ENCODE measurements at regions not wholly inside any gene's neighbourhood (a gene's known extent, or its start where the extent isn't known, plus 50 kb on each side); places are given as distances from the start of the nearest gene placed in this dataset.

GRCh38 chr5:39726467-39726866 is 301.7 kb upstream of the DAB2 start:
- Histone ChIP-seq H3K36me3 (ENCODE audit: control insufficient read depth in 1 of 2, insufficient read depth in 2 of 2, low read length in 2 of 2) (no peaks in the 10 kb centered on the region), H3K27ac (ENCODE audit: low read depth, low read length) (no peak overlapping the region), H3K4me1 (ENCODE audit: control insufficient read depth in 1 of 2, insufficient read depth in 2 of 2, low read length in 2 of 2) (no peaks in the 10 kb centered on the region), H3K4me3 (ENCODE audit: low read depth in 1 of 2, low read length in 2 of 2) (no peak overlapping the region), H3K9me3 (ENCODE audit: control insufficient read depth in 1 of 2, low read length in 2 of 2) (no peaks in the 10 kb centered on the region), H3K27me3 (ENCODE audit: control insufficient read depth in 1 of 2, insufficient read depth in 2 of 2, low read length in 2 of 2) (no peaks in the 10 kb centered on the region), H3K9ac (ENCODE audit: low read depth in 1 of 2, low read length in 2 of 2) (no peak overlapping the region)

- Histone ChIP-seq H3K27me3 (ENCODE audit: control insufficient read depth in 1 of 2, insufficient read depth in 2 of 2, low read length in 2 of 2) (no peaks in the 10 kb centered on the region), H3K9ac (ENCODE audit: low read depth in 1 of 2, low read length in 2 of 2) (no peak overlapping the region), H3K9me3 (ENCODE audit: control insufficient read depth in 1 of 2, low read length in 2 of 2) (no peaks in the 10 kb centered on the region), H3K27ac (ENCODE audit: low read depth, low read length) (no peak overlapping the region), H3K36me3 (ENCODE audit: control insufficient read depth in 1 of 2, insufficient read depth in 2 of 2, low read length in 2 of 2) (no peaks in the 10 kb centered on the region), H3K4me1 (ENCODE audit: control insufficient read depth in 1 of 2, insufficient read depth in 2 of 2, low read length in 2 of 2) (no peaks in the 10 kb centered on the region), H3K4me3 (ENCODE audit: low read depth in 1 of 2, low read length in 2 of 2) (no peak overlapping the region)
Measured at GRCh38 chr5:39721394-39721793, 296.6 kb upstream of the DAB2 start.

DNA sequence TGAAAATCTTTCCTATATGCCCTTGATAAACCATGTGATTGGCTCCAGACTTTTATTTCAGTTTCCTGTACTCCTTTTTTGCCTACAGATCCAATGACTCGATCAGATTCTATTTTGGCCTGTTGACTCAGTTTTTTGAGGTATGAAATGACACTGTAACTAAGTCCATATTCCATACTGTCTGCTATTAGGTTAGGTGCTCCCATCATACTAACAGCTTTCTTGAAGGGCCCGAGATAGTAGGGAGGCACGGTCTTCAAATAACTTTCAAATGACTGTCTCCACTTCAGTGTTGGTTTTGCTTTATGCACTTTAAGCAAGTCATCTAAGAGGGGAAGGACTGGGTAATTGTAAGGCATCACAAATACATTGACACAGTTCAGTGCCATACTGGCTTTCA is 295.4 kb upstream of the DAB2 start:
- Histone ChIP-seq H3K36me3 (ENCODE audit: control insufficient read depth in 1 of 2, insufficient read depth in 2 of 2, low read length in 2 of 2) (no peaks in the 10 kb centered on the region), H3K9me3 (ENCODE audit: control insufficient read depth in 1 of 2, low read length in 2 of 2) (no peaks in the 10 kb centered on the region), H3K4me3 (ENCODE audit: low read depth in 1 of 2, low read length in 2 of 2) (no peak overlapping the region), H3K27ac (ENCODE audit: low read depth, low read length) (no peak overlapping the region), H3K9ac (ENCODE audit: low read depth in 1 of 2, low read length in 2 of 2) (no peak overlapping the region), H3K4me1 (ENCODE audit: control insufficient read depth in 1 of 2, insufficient read depth in 2 of 2, low read length in 2 of 2) (no peaks in the 10 kb centered on the region), H3K27me3 (ENCODE audit: control insufficient read depth in 1 of 2, insufficient read depth in 2 of 2, low read length in 2 of 2) (no peaks in the 10 kb centered on the region)

DNA sequence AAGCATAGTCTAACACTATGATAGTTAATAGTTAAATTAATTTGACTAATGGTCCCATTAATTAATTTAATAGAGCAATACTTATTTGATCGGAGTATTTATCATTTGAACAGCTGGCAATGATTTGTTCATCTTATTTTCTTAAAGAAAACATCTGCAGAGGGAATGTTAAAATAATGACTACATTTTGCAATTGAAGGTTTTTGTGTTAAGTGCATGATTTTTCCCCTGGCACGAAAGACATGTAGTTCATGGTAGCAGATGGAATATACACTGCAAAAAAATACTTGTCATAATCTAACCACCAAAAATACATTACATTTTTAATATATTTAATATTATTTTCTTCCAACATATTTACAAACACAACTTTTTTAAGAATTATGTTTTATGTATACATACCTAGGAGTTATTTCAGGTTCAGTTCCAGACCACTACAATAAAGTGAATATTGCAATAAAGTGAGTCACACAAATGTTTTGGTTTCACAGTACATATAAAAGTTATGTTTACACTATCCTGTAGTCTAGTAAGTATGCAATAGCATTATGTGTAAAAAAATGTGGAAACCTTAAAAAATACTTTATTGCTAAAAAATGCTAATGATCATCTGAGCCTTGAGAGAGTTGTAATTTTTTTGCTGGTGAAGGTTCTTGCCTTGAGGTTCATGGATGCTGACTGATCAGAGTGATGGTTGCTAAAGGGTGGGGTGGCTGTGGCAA is 292.6 kb upstream of the DAB2 start:
- no peaks in the 10 kb centered on the region for H3K36me3 ChIP-seq (ENCODE audit: control insufficient read depth in 1 of 2, insufficient read depth in 2 of 2, low read length in 2 of 2)
- no peaks in the 10 kb centered on the region for H3K4me1 ChIP-seq (ENCODE audit: control insufficient read depth in 1 of 2, insufficient read depth in 2 of 2, low read length in 2 of 2)
- no peak overlapping the region for H3K4me3 ChIP-seq (ENCODE audit: low read depth in 1 of 2, low read length in 2 of 2)
- H3K27ac ChIP-seq (ENCODE audit: low read depth, low read length) = no peak overlapping the region
- no peaks in the 10 kb centered on the region for H3K27me3 ChIP-seq (ENCODE audit: control insufficient read depth in 1 of 2, insufficient read depth in 2 of 2, low read length in 2 of 2)
- H3K9ac ChIP-seq (ENCODE audit: low read depth in 1 of 2, low read length in 2 of 2) = no peak overlapping the region
- no peaks in the 10 kb centered on the region for H3K9me3 ChIP-seq (ENCODE audit: control insufficient read depth in 1 of 2, low read length in 2 of 2)

- Histone ChIP-seq H3K9ac (ENCODE audit: low read depth in 1 of 2, low read length in 2 of 2) (no peak overlapping the region), H3K27ac (ENCODE audit: low read depth, low read length) (no peak overlapping the region), H3K4me3 (ENCODE audit: low read depth in 1 of 2, low read length in 2 of 2) (no peak overlapping the region), H3K27me3 (ENCODE audit: control insufficient read depth in 1 of 2, insufficient read depth in 2 of 2, low read length in 2 of 2) (no peaks in the 10 kb centered on the region), H3K36me3 (ENCODE audit: control insufficient read depth in 1 of 2, insufficient read depth in 2 of 2, low read length in 2 of 2) (no peaks in the 10 kb centered on the region), H3K4me1 (ENCODE audit: control insufficient read depth in 1 of 2, insufficient read depth in 2 of 2, low read length in 2 of 2) (no peaks in the 10 kb centered on the region), H3K9me3 (ENCODE audit: control insufficient read depth in 1 of 2, low read length in 2 of 2) (no peaks in the 10 kb centered on the region)
Measured at GRCh38 chr5:39716532-39717028, 291.8 kb upstream of the DAB2 start.

DNA sequence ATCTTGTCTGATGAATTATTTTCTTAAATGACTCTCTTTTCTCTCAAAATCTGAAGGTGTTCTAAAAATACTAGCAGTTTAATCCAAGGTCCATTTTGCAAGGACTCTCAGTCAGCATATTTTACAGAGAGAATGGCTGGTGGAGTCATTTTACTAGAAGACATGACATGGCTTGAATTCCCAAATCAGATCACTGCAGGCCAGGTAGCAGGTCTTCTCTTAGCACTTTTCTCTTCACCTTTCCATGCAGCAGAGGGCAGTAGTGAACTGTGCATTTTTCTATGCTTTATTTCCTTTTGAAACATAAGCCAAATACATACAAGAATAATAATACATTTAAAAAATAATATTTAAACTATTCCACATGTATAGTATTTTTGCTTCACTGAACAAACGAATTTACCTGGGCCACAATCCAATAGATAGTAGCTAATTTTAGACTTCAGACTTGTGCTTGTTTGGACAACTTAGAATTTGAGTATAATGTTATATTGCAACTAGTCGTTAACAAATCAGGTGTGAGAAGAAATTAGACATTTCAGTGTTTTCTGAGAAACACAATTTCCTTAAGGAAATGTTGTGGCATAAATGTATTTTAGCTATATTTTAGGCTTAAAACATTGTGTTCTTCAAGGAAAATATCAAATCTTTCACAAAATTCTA is 289.4 kb upstream of the DAB2 start:
- Histone ChIP-seq H3K27me3 (ENCODE audit: control insufficient read depth in 1 of 2, insufficient read depth in 2 of 2, low read length in 2 of 2) (no peaks in the 10 kb centered on the region), H3K27ac (ENCODE audit: low read depth, low read length) (no peak overlapping the region), H3K9ac (ENCODE audit: low read depth in 1 of 2, low read length in 2 of 2) (no peak overlapping the region), H3K9me3 (ENCODE audit: control insufficient read depth in 1 of 2, low read length in 2 of 2) (no peaks in the 10 kb centered on the region), H3K4me3 (ENCODE audit: low read depth in 1 of 2, low read length in 2 of 2) (no peak overlapping the region), H3K4me1 (ENCODE audit: control insufficient read depth in 1 of 2, insufficient read depth in 2 of 2, low read length in 2 of 2) (no peaks in the 10 kb centered on the region), H3K36me3 (ENCODE audit: control insufficient read depth in 1 of 2, insufficient read depth in 2 of 2, low read length in 2 of 2) (no peaks in the 10 kb centered on the region)

DNA sequence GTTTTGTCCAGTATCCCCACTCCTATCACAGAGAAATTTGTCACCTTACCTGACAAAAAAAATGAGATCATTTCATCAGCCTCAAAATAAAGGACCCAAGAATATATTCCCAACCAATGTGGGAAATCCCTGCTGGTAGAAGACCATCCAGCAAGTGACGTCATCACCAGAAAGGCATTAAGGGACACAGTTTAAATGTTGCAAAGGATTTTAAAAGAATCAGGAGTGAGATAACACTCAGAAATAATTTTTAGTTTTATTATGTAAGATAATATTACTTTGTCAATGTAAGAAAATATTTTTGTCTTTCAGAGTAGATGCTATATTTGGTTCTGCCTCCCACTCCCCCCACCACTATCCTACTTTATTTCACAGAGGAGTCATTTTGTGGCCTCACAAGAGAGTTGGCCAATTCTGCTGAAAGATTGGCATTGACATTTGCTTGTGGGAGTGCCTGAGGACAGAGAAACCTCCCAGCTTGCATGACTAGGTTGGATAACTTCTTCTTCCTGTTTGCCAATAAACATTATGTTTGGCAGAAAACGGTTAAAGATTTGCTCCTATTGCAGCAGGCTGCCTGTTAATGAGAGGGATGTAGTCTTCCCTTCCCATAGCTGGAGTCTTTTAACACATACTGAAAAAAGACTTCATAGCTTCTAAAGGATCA is 288.6 kb upstream of the DAB2 start:
- Histone ChIP-seq H3K27ac (ENCODE audit: low read depth, low read length) (no peak overlapping the region), H3K4me3 (ENCODE audit: low read depth in 1 of 2, low read length in 2 of 2) (no peak overlapping the region), H3K9me3 (ENCODE audit: control insufficient read depth in 1 of 2, low read length in 2 of 2) (no peaks in the 10 kb centered on the region), H3K27me3 (ENCODE audit: control insufficient read depth in 1 of 2, insufficient read depth in 2 of 2, low read length in 2 of 2) (no peaks in the 10 kb centered on the region), H3K36me3 (ENCODE audit: control insufficient read depth in 1 of 2, insufficient read depth in 2 of 2, low read length in 2 of 2) (no peaks in the 10 kb centered on the region), H3K9ac (ENCODE audit: low read depth in 1 of 2, low read length in 2 of 2) (no peak overlapping the region), H3K4me1 (ENCODE audit: control insufficient read depth in 1 of 2, insufficient read depth in 2 of 2, low read length in 2 of 2) (no peaks in the 10 kb centered on the region)

DNA sequence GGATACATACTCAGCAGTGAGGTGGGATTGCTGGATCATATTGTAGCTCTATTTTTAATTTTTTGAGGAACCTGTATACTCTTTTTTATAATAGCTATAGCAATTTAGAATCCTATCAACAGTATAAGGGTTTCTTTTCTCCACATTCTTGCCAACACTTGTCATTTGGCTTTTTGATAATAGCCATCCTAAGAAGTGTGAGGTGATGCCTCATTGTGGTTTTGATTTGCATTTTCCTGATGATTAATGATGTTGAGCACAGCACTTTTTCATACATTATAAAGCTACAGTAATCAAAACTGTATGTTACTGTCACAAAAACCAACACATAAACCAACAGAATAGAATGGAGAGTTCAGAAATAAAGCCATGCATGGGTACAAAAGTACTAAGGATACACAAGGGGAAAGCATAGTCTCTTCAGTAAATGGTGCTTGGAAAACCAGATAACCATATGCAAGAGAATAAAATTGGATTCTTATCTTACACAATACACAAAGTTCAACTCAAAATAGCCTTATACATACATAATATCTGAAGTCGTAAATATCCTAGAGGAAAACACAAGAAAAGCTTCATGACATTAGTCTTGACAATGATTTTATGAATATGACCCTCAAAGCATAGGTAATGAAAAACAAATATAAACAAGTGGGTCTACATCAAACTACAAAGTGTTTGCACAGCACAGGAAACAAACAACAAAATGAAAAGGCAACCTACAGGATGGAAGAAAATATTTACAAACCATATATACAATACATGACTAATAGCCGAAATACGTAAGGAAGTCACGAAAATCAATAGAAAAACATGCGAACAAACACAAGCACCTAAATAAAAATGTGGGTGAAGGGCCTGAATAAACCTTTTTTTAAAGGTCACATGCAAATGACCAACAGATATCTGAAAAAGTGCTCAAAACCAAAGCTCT is 287.8 kb upstream of the DAB2 start:
- Histone ChIP-seq H3K27me3 (ENCODE audit: control insufficient read depth in 1 of 2, insufficient read depth in 2 of 2, low read length in 2 of 2) (no peaks in the 10 kb centered on the region), H3K4me3 (ENCODE audit: low read depth in 1 of 2, low read length in 2 of 2) (no peak overlapping the region), H3K4me1 (ENCODE audit: control insufficient read depth in 1 of 2, insufficient read depth in 2 of 2, low read length in 2 of 2) (no peaks in the 10 kb centered on the region), H3K9ac (ENCODE audit: low read depth in 1 of 2, low read length in 2 of 2) (no peak overlapping the region), H3K36me3 (ENCODE audit: control insufficient read depth in 1 of 2, insufficient read depth in 2 of 2, low read length in 2 of 2) (no peaks in the 10 kb centered on the region), H3K27ac (ENCODE audit: low read depth, low read length) (no peak overlapping the region), H3K9me3 (ENCODE audit: control insufficient read depth in 1 of 2, low read length in 2 of 2) (no peaks in the 10 kb centered on the region)

- Histone ChIP-seq H3K9ac (ENCODE audit: low read depth in 1 of 2, low read length in 2 of 2) (no peak overlapping the region), H3K4me1 (ENCODE audit: control insufficient read depth in 1 of 2, insufficient read depth in 2 of 2, low read length in 2 of 2) (no peaks in the 10 kb centered on the region), H3K4me3 (ENCODE audit: low read depth in 1 of 2, low read length in 2 of 2) (no peak overlapping the region), H3K36me3 (ENCODE audit: control insufficient read depth in 1 of 2, insufficient read depth in 2 of 2, low read length in 2 of 2) (no peaks in the 10 kb centered on the region), H3K27ac (ENCODE audit: low read depth, low read length) (no peak overlapping the region), H3K9me3 (ENCODE audit: control insufficient read depth in 1 of 2, low read length in 2 of 2) (no peaks in the 10 kb centered on the region), H3K27me3 (ENCODE audit: control insufficient read depth in 1 of 2, insufficient read depth in 2 of 2, low read length in 2 of 2) (no peaks in the 10 kb centered on the region)
Measured at GRCh38 chr5:39711821-39712220, 287.0 kb upstream of the DAB2 start.
